ENCODE measurements at regions not wholly inside any gene's neighbourhood (a gene's known extent, or its start where the extent isn't known, plus 50 kb on each side); places are given as distances from the start of the nearest gene placed in this dataset.
"Not testable (repeated sequence)": the region's sequence is repeated elsewhere in the genome, so short reads cannot be mapped to it uniquely, and the experiment has no call there.

DNA sequence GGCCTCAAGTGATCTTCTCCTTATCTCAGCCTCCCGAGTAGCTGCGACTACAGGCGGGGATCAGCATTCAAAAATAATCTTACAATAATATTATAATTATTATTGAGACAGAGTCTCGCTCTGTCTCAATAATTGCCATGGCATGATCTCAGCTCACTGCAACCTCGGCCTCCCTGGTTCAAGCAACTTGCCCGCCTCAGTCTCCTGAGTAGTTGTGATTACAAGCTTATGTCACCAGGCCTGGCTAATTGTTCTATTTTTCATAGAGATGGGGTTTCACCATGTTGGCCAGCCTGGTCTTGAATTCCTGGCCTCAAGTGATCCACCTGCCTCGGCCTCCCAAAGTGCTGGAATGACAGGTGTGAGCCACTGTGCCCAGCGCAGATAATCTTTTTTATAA, 1944.8 kb upstream of the DEFB115 start:
- not testable (repeated sequence) for H3K9me3 ChIP-seq (ENCODE audit: control insufficient read depth in 1 of 2, low read length in 2 of 2); H3K36me3 Mint-ChIP-seq

DNA sequence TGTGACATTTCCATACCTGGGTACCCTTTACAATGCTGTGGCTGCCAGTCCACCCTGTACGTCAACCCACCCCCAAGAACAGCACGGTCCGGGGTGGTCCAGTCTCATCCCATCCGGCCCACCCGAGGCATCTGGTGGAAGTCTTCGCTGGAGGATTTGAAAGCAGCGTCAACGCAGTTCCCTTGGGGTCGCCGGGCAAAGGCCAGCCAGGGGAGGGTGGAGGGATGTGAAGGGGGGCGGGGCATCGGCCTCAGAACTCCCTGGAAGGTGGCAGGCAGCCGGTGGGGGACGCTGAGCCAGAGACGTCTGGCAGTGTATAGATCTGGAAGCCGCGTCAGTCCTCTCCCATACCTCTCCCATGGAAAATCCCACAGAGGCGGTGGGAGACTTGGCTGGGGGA, 1944.0 kb upstream of the DEFB115 start:
- H3K9me3 Mint-ChIP-seq, result peaks cover 2 to 70% (median 27%) of the 10 kb centered on the region in 8 donors
- Histone ChIP-seq H3K4me1 (ENCODE audit: insufficient read depth, low read length) (no peaks in the 10 kb centered on the region), H3K27me3 (ENCODE audit: insufficient read depth, low read length) (no peaks in the 10 kb centered on the region), H3K36me3 (ENCODE audit: insufficient read depth, low read length) (no peaks in the 10 kb centered on the region), H3K9me3 (ENCODE audit: control insufficient read depth in 1 of 2, low read length in 2 of 2) (no peaks in the 10 kb centered on the region), H3K4me3 (ENCODE audit: low read length in 2 of 2) (no peak overlapping the region), H3K27ac (ENCODE audit: low read depth, low read length) (no peak overlapping the region)
- ChIA-PET CTCF (ENCODE audit: partially characterized antibody) (no interaction called here), POLR2A (ENCODE audit: partially characterized antibody) (no interaction called here)
- no peak for DNase-seq
- intact Hi-C loops (cut with micrococcal nuclease), result no loop called here
- peaks cover 0 to 3% (median 0%) of the 10 kb centered on the region in 4 donors for H3K4me1 Mint-ChIP-seq
- H3K27me3 Mint-ChIP-seq, result peaks cover 0 to 2% of the 10 kb centered on the region in 2 donors
- no peak overlapping the region for H3K4me3 Mint-ChIP-seq
- no peaks in the 10 kb centered on the region for H3K36me3 Mint-ChIP-seq
- no peak overlapping the region for H3K27ac Mint-ChIP-seq

More for the DNA sequence above, 1944.8 kb upstream of the DEFB115 start:
- H3K27ac ChIP-seq (ENCODE audit: low read depth, low read length); POLR2A ChIA-PET (ENCODE audit: partially characterized antibody); H3K4me1 ChIP-seq (ENCODE audit: insufficient read depth, low read length); H3K36me3 ChIP-seq (ENCODE audit: insufficient read depth, low read length); H3K27me3 Mint-ChIP-seq; H3K27me3 ChIP-seq (ENCODE audit: insufficient read depth, low read length); CTCF ChIA-PET (ENCODE audit: partially characterized antibody); H3K4me1 Mint-ChIP-seq; H3K27ac Mint-ChIP-seq; H3K4me3 Mint-ChIP-seq; H3K4me3 ChIP-seq (ENCODE audit: low read length in 2 of 2); intact Hi-C loops (cut with micrococcal nuclease); DNase-seq: not testable (repeated sequence)
- H3K9me3 Mint-ChIP-seq, result peaks cover 2 to 70% (median 33%) of the 10 kb centered on the region in 8 donors

DNA sequence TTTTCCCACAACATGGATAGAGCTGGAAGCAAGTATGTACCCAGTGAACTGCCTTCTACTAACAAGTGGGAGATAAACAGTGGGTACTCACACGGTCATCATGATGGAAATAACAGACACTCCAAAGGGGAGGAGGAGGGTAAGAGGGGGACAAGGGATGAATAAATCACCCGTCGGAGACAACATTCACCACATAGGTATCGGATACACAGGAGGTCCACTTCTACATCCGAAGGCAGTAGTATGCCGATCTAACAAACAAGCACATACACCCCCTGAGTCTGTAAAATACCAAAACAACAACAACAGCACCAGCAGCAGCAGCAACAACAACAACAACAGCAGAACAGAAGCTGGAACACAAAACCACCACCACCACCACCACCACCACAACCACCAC, 1943.2 kb upstream of the DEFB115 start:
- CTCF ChIA-PET (ENCODE audit: partially characterized antibody), result no interaction called here
- peaks cover 2 to 67% (median 22%) of the 10 kb centered on the region in 8 donors for H3K9me3 Mint-ChIP-seq

DNA sequence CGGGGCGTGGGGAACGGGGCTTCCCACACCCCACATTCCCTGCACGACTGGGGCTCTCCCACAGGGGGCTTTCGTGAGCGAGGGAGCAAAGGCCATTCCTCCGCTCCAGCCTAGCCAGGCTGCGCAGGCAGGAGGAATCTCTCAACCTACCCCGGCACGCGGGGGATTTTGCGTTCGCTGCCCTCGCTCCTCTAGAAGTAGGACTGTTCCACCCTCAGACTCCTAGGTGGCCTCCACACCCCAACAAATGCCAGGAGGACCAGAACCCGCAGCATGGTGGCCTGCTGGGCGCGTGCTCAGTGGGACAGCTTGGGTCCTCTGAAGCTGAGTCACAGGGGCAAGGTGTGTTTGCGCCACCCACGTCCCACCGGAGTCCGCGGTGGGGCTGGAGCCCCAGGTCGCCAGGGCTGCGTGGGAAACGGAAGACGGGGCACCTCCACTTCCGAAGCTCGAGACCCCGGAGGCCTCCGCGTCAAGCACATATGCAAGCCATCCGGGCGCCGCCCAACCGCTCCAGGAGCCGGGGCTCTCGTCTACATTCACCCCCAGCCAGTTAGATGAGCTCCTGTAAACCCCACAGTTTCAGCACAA, 1938.5 kb upstream of the DEFB115 start:
- intact Hi-C loops (cut with micrococcal nuclease), result no loop called here
- H3K36me3 ChIP-seq (ENCODE audit: insufficient read depth, low read length), result no peaks in the 10 kb centered on the region
- no peak for DNase-seq
- H3K4me3 ChIP-seq (ENCODE audit: low read length in 2 of 2), result no peak overlapping the region
- no peaks in the 10 kb centered on the region for H3K36me3 Mint-ChIP-seq
- H3K27ac Mint-ChIP-seq, result no peak overlapping the region
- H3K9me3 ChIP-seq (ENCODE audit: control insufficient read depth in 1 of 2, low read length in 2 of 2), result no peaks in the 10 kb centered on the region
- H3K27me3 ChIP-seq (ENCODE audit: insufficient read depth, low read length), result no peaks in the 10 kb centered on the region
- no peaks in the 10 kb centered on the region for H3K4me1 ChIP-seq (ENCODE audit: insufficient read depth, low read length)
- H3K27me3 Mint-ChIP-seq, result no peaks in the 10 kb centered on the region
- H3K9me3 Mint-ChIP-seq, result peaks cover 0 to 52% (median 12%) of the 10 kb centered on the region in 8 donors
- H3K27ac ChIP-seq (ENCODE audit: low read depth, low read length), result no peak overlapping the region
- H3K4me1 Mint-ChIP-seq, result no peaks in the 10 kb centered on the region
- peak overlapping the region in 1 of 8 donors; percentile 46 for H3K4me3 Mint-ChIP-seq
- CTCF ChIA-PET (ENCODE audit: partially characterized antibody), result no interaction called here
- POLR2A ChIA-PET (ENCODE audit: partially characterized antibody), result no interaction called here

More for the DNA sequence above, 1943.2 kb upstream of the DEFB115 start:
- Histone ChIP-seq H3K36me3 (ENCODE audit: insufficient read depth, low read length) (no peaks in the 10 kb centered on the region), H3K27ac (ENCODE audit: low read depth, low read length) (no peak overlapping the region), H3K4me1 (ENCODE audit: insufficient read depth, low read length) (no peaks in the 10 kb centered on the region), H3K27me3 (ENCODE audit: insufficient read depth, low read length) (no peaks in the 10 kb centered on the region), H3K4me3 (ENCODE audit: low read length in 2 of 2) (no peak overlapping the region), H3K9me3 (ENCODE audit: control insufficient read depth in 1 of 2, low read length in 2 of 2) (no peaks in the 10 kb centered on the region)
- no peak for DNase-seq
- Mint-ChIP-seq H3K36me3 (no peaks in the 10 kb centered on the region), H3K27ac (no peak overlapping the region), H3K4me1 (no peaks in the 10 kb centered on the region), H3K4me3 (no peak overlapping the region), H3K27me3 (no peaks in the 10 kb centered on the region)
- POLR2A ChIA-PET (ENCODE audit: partially characterized antibody), result no interaction called here
- intact Hi-C loops (cut with micrococcal nuclease), result no loop called here

DNA sequence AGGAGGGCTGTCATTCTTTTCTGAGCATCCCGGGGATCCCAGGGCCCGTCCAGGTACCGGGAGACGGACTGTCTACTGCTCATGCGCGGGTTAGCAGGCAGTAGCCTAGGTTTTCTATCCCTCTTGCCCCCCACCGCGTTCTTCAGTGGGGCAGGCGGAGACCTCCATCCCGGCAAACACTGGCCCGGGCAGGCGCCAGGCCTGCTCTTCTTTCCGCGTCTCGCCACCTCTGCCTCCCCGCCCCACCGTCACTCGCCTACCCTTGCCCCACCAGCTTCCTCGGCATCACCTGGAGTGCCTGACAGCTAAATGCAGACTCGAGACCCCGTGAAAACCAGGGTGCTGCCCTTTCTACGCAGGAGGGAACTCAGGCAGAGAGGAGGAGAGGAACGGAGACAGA, 1937.7 kb upstream of the DEFB115 start:
- ChIA-PET CTCF (ENCODE audit: partially characterized antibody) (no interaction called here), POLR2A (ENCODE audit: partially characterized antibody) (no interaction called here)
- no peak overlapping the region for H3K4me3 ChIP-seq (ENCODE audit: low read length in 2 of 2)
- Mint-ChIP-seq H3K27me3 (no peaks in the 10 kb centered on the region), H3K36me3 (no peaks in the 10 kb centered on the region), H3K9me3 (peaks cover 0 to 46% (median 7%) of the 10 kb centered on the region in 8 donors), H3K4me3 (peak overlapping the region in 2 of 8 donors; percentile 10 to 57), H3K27ac (peak overlapping the region in 1 of 7 donors; percentile 36), H3K4me1 (no peaks in the 10 kb centered on the region)
- intact Hi-C loops (cut with micrococcal nuclease), result no loop called here
- H3K27me3 ChIP-seq (ENCODE audit: insufficient read depth, low read length), result no peaks in the 10 kb centered on the region
- no peaks in the 10 kb centered on the region for H3K4me1 ChIP-seq (ENCODE audit: insufficient read depth, low read length)
- H3K27ac ChIP-seq (ENCODE audit: low read depth, low read length), result no peak overlapping the region
- DNase-seq, result no peak
- no peaks in the 10 kb centered on the region for H3K36me3 ChIP-seq (ENCODE audit: insufficient read depth, low read length)
- H3K9me3 ChIP-seq (ENCODE audit: control insufficient read depth in 1 of 2, low read length in 2 of 2), result no peaks in the 10 kb centered on the region

DNA sequence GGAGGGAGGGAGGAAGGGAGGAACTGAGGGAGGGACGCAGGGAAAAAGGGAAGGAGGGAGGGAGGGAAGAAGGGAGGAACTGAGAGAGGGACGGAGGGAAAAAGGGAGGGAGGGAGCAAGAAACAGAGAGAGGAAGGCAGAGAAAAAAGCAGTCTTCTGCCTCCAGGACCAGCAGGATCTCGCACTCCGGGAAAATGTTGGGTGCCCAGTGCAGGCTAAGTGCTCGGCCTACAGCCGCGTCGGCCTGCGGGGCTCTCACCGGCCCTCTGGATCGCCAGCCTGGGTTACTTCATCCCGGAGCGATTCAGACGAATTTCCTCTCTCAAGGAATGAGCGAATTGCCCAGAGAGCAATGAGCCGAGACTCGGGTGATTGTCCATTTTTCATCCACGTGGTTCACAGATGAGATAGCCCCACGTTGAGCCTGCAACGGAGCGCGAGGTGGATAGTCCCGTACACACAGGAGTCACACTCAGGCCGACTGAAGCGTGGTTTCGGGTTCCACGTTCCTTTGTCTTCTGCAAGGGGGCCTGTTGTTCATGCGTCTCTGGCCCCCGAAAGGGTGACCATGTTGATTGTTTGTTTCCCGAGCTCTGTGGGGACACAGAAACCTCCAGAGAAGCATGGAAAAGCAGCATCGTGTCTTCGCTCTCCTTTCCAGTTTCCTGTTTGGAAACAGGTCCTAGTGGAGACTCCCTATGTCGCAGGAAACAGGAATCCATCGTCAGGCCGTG, 1937.1 kb upstream of the DEFB115 start:
- peak in 1 of 5 donors; percentile 23 for DNase-seq
- Mint-ChIP-seq H3K9me3 (peaks cover 0 to 50% (median 7%) of the 10 kb centered on the region in 8 donors), H3K27ac (peak overlapping the region in 1 of 7 donors; percentile 6), H3K4me3 (peak overlapping the region in 1 of 8 donors; percentile 24)
- H3K27ac ChIP-seq (ENCODE audit: low read depth, low read length); H3K27me3 Mint-ChIP-seq; H3K4me3 ChIP-seq (ENCODE audit: low read length in 2 of 2); intact Hi-C loops (cut with micrococcal nuclease); H3K9me3 ChIP-seq (ENCODE audit: control insufficient read depth in 1 of 2, low read length in 2 of 2); H3K27me3 ChIP-seq (ENCODE audit: insufficient read depth, low read length); H3K36me3 Mint-ChIP-seq; CTCF ChIA-PET (ENCODE audit: partially characterized antibody); H3K4me1 ChIP-seq (ENCODE audit: insufficient read depth, low read length); POLR2A ChIA-PET (ENCODE audit: partially characterized antibody); H3K36me3 ChIP-seq (ENCODE audit: insufficient read depth, low read length); H3K4me1 Mint-ChIP-seq: not testable (repeated sequence)

DNA sequence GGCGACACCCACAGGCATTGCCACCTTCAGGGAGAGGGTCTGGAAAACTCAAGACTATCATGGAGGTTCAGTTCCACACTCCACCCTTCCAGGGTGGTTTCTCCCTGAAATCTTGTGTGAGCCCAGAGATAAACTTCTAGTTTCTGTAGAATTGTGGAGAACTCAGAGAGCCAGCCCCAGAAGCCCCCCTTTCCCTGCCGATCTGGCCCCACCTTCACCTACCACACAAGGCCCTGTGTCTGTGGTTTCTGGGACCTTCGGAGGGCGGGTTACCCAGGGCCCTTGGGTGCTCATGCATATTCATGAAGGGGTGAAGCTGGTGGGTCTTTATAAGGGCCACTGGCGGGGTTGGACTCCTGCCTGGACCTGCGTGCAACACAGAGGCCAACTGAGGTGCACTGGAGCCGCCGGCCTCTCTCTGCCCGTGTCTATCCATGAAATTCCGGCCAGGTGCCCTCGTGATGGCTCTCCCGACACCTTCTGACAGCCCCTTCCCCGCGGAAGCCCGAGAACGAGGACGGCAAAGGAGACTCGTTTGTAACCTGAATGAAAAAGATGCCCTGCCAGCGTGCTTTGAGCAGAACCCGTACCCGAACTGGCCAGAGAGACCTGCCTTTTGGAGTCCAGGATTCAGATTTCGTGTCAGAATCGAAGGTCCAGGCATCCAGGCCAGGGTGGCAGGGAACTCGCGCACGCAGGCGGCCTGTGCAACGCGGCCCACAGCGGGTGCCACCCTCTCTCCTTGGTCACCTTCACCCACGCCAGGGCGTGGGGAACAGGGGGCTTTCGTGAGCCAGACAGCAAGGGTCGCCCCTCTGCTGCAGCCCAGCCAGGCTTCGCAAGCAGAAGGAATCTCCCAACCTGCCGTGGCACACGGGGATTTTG, 1933.6 kb upstream of the DEFB115 start:
- H3K4me3 ChIP-seq (ENCODE audit: low read length in 2 of 2); H3K27me3 Mint-ChIP-seq; H3K27me3 ChIP-seq (ENCODE audit: insufficient read depth, low read length); H3K4me1 ChIP-seq (ENCODE audit: insufficient read depth, low read length); intact Hi-C loops (cut with micrococcal nuclease); H3K27ac ChIP-seq (ENCODE audit: low read depth, low read length); CTCF ChIA-PET (ENCODE audit: partially characterized antibody); H3K9me3 ChIP-seq (ENCODE audit: control insufficient read depth in 1 of 2, low read length in 2 of 2); H3K27ac Mint-ChIP-seq; H3K36me3 Mint-ChIP-seq; POLR2A ChIA-PET (ENCODE audit: partially characterized antibody); H3K36me3 ChIP-seq (ENCODE audit: insufficient read depth, low read length); H3K4me1 Mint-ChIP-seq: not testable (repeated sequence)
- Mint-ChIP-seq H3K9me3 (peaks cover 2 to 61% (median 22%) of the 10 kb centered on the region in 8 donors), H3K4me3 (peak overlapping the region in 1 of 8 donors; percentile 1)
- DNase-seq, result peak in 1 of 5 donors; percentile 13
